Mesenchymal stem cell (in vitro differentiated cells and primary cell): ENCODE measurements at regions not wholly inside any gene's neighbourhood (a gene's known extent, or its start where the extent isn't known, plus 50 kb on each side); places are given as distances from the start of the nearest gene placed in this dataset.

Experiments
- DNase-seq: peaks from one replicate; pipeline ENCODE4 v3.0.0-alpha.2; 2013
- H2AFZ ChIP-seq: one replicate; pipeline ENCODE4 v1.6.1; 2013; ENCODE audit warnings: low read depth, mild to moderate bottlenecking, control low read depth, inconsistent platforms, low read length, moderate library complexity
- H2AK5ac ChIP-seq: 2 replicates; pipeline ENCODE4 v1.6.1; 2013; ENCODE audit warnings: low read length, moderate library complexity, mild to moderate bottlenecking, inconsistent platforms; ENCODE audit not compliant: severe bottlenecking
- H2BK120ac ChIP-seq: one replicate; pipeline ENCODE4 v1.6.1; 2013; ENCODE audit warnings: low read depth, mild to moderate bottlenecking, inconsistent platforms, low read length, moderate library complexity
- H2BK12ac ChIP-seq, 2 experiments: one replicate each; pipeline ENCODE4 v1.6.1; 2013; ENCODE audit warnings: inconsistent platforms in 2 of 2, low read length in 2 of 2, mild to moderate bottlenecking in 2 of 2, moderate library complexity in 2 of 2, control low read depth in 1 of 2
- H2BK15ac ChIP-seq: one replicate; pipeline ENCODE4 v1.6.1; 2013; ENCODE audit warnings: mild to moderate bottlenecking, low read depth, inconsistent platforms; ENCODE audit not compliant: poor library complexity, severe bottlenecking
- H2BK5ac ChIP-seq: 2 replicates; pipeline ENCODE4 v1.6.1; 2013; ENCODE audit warnings: low read depth, mild to moderate bottlenecking, low read length, control low read depth, inconsistent platforms; ENCODE audit not compliant: poor library complexity, severe bottlenecking
- H3K14ac ChIP-seq, 2 experiments: one replicate each; pipeline ENCODE4 v1.6.1; 2013; ENCODE audit warnings: inconsistent platforms in 2 of 2, low read length in 2 of 2, control low read depth in 1 of 2, mild to moderate bottlenecking in 1 of 2, moderate library complexity in 1 of 2
- H3K18ac ChIP-seq, 2 experiments: one replicate each; pipeline ENCODE4 v1.6.1; 2013; ENCODE audit warnings: inconsistent platforms in 2 of 2, low read length in 2 of 2, control low read depth in 1 of 2, low read depth in 1 of 2, mild to moderate bottlenecking in 1 of 2
- H3K23ac ChIP-seq, 2 experiments: one replicate each; pipeline ENCODE4 v1.6.1; 2013; ENCODE audit warnings: inconsistent platforms in 2 of 2, low read length in 2 of 2, mild to moderate bottlenecking in 2 of 2, moderate library complexity in 2 of 2, control low read depth in 1 of 2
- H3K27ac ChIP-seq: 2 replicates; pipeline ENCODE4 v1.5.1; 2013; ENCODE audit warnings: mild to moderate bottlenecking, moderate library complexity, low read length, control low read depth, inconsistent platforms; ENCODE audit not compliant: poor library complexity, severe bottlenecking
- H3K27me3 ChIP-seq, 2 experiments: 2 replicates each; pipeline versions ENCODE4 v1.6.1 to v1.7.0; 2013; ENCODE audit warnings: low read length in 2 of 2, mild to moderate bottlenecking in 2 of 2, moderate library complexity in 2 of 2, control low read depth in 1 of 2, inconsistent platforms in 1 of 2; ENCODE audit not compliant: control insufficient read depth in 1 of 2, insufficient read depth in 1 of 2
- H3K36me3 ChIP-seq, 2 experiments: 2 replicates each; pipeline versions ENCODE4 v1.6.1 to v1.7.0; 2013; ENCODE audit warnings: low read length in 2 of 2, control low read depth in 1 of 2, inconsistent platforms in 1 of 2, low read depth in 1 of 2, mild to moderate bottlenecking in 1 of 2; ENCODE audit not compliant: insufficient read depth in 2 of 2, control insufficient read depth in 1 of 2
- H3K4ac ChIP-seq, 2 experiments: one replicate each; pipeline ENCODE4 v1.6.1; 2013; ENCODE audit warnings: inconsistent platforms in 2 of 2, low read length in 2 of 2, mild to moderate bottlenecking in 2 of 2, moderate library complexity in 2 of 2, control low read depth in 1 of 2, low read depth in 1 of 2
- H3K4me1 ChIP-seq: 2 replicates; pipeline ENCODE4 v1.6.1; 2013; ENCODE audit warnings: low read depth, low read length, control low read depth; ENCODE audit not compliant: control insufficient read depth, insufficient read depth
- H3K4me2 ChIP-seq: 2 replicates; pipeline ENCODE4 v1.6.1; 2013; ENCODE audit warnings: low read length, mild to moderate bottlenecking, inconsistent platforms; ENCODE audit not compliant: poor library complexity, severe bottlenecking
- H3K4me3 ChIP-seq, 2 experiments: 2 replicates each; pipeline versions ENCODE4 v1.5.1 to v1.7.0; 2013; ENCODE audit warnings: low read length in 2 of 2, mild to moderate bottlenecking in 2 of 2, control low read depth in 1 of 2, low read depth in 1 of 2; ENCODE audit not compliant: insufficient read depth in 1 of 2
- H3K79me1 ChIP-seq: replicated peaks from 2 replicates; pipeline ENCODE4 v1.6.1; 2013; ENCODE audit warnings: mild to moderate bottlenecking, control low read depth, low read length, inconsistent platforms; ENCODE audit not compliant: poor library complexity, severe bottlenecking
- H3K9ac ChIP-seq: 2 replicates; pipeline ENCODE4 v1.7.0; 2013; ENCODE audit warnings: mild to moderate bottlenecking, low read length, moderate library complexity
- H3K9me3 ChIP-seq: 2 replicates; pipeline ENCODE4 v1.7.0; 2013; ENCODE audit warnings: mild to moderate bottlenecking, low read length; ENCODE audit not compliant: control insufficient read depth
- H4K8ac ChIP-seq: one replicate; pipeline ENCODE4 v1.6.1; 2013; ENCODE audit warnings: inconsistent platforms, mild to moderate bottlenecking, low read length, moderate library complexity
- H4K91ac ChIP-seq: one replicate; pipeline ENCODE4 v1.6.1; 2013; ENCODE audit warnings: mild to moderate bottlenecking, low read length, inconsistent platforms
- WGBS: methylation state at CpG from one replicate; pipeline ENCODE4 v1.1.7; 2013; ENCODE audit warnings: mixed read lengths; 5-methylcytosine and 5-hydroxymethylcytosine counted together

- Histone ChIP-seq H3K27ac (no peak overlapping the region), H3K4me2 (no peak overlapping the region), H3K4ac (no peak overlapping the region), H2BK12ac (no peak overlapping the region), H3K4me3 (no peak overlapping the region), H3K18ac (no peak overlapping the region), H3K23ac (no peak overlapping the region), H2BK5ac (no peak overlapping the region), H3K27me3 (no peaks in the 10 kb centered on the region), H4K8ac (no peak overlapping the region), H2AFZ (no peak overlapping the region), H3K9me3 (no peaks in the 10 kb centered on the region), H3K36me3 (no peaks in the 10 kb centered on the region), H3K4me1 (no peaks in the 10 kb centered on the region), H3K9ac (no peak overlapping the region), H2BK15ac (no peak overlapping the region), H2AK5ac (no peak overlapping the region), H4K91ac (no peak overlapping the region), H3K79me1 (no peaks in the 10 kb centered on the region), H2BK120ac (no peak overlapping the region), H3K14ac (no peak overlapping the region)
- no peak for DNase-seq
These were observed 557.9 kb upstream of the ARX start for GRCh38 chrX:25573631-25574030.

- WGBS, result no CpG with 5 or more reads among the region's 2 CpGs
- H2BK12ac ChIP-seq, result no peak overlapping the region
These were observed 541.2 kb upstream of the MAGEB18 start for GRCh38 chrX:25596921-25597320.

GRCh38 chrX:25597551-25597950 is 540.6 kb upstream of the MAGEB18 start:
- 78% methylated on average over 1 of the region's 2 CpGs for WGBS
- Histone ChIP-seq H3K4ac (no peak overlapping the region), H2BK15ac (no peak overlapping the region), H3K9me3 (no peaks in the 10 kb centered on the region), H2BK5ac (no peak overlapping the region), H4K91ac (no peak overlapping the region), H3K27me3 (no peaks in the 10 kb centered on the region), H3K23ac (no peak overlapping the region), H2AK5ac (no peak overlapping the region), H4K8ac (no peak overlapping the region), H2BK12ac (no peak overlapping the region), H3K27ac (no peak overlapping the region), H3K36me3 (no peaks in the 10 kb centered on the region), H2BK120ac (no peak overlapping the region), H3K18ac (no peak overlapping the region), H3K79me1 (no peaks in the 10 kb centered on the region), H3K9ac (no peak overlapping the region), H2AFZ (no peak overlapping the region), H3K14ac (no peak overlapping the region), H3K4me1 (no peaks in the 10 kb centered on the region), H3K4me2 (no peak overlapping the region), H3K4me3 (no peak overlapping the region)
- DNase-seq, result no peak

More at GRCh38 chrX:25596921-25597320, 541.2 kb upstream of the MAGEB18 start:
- Histone ChIP-seq H3K18ac (no peak overlapping the region), H2AFZ (no peak overlapping the region), H3K9ac (no peak overlapping the region), H3K79me1 (no peaks in the 10 kb centered on the region), H3K4me1 (no peaks in the 10 kb centered on the region), H3K23ac (no peak overlapping the region), H3K9me3 (no peaks in the 10 kb centered on the region), H2AK5ac (no peak overlapping the region), H4K91ac (no peak overlapping the region), H3K36me3 (no peaks in the 10 kb centered on the region), H3K27ac (no peak overlapping the region), H3K4me3 (no peak overlapping the region), H2BK5ac (no peak overlapping the region), H3K4me2 (no peak overlapping the region), H3K14ac (no peak overlapping the region), H3K27me3 (no peaks in the 10 kb centered on the region), H2BK15ac (no peak overlapping the region), H2BK120ac (no peak overlapping the region), H4K8ac (no peak overlapping the region), H3K4ac (no peak overlapping the region)
- DNase-seq, result no peak

GRCh38 chrX:25599061-25599460 is 539.1 kb upstream of the MAGEB18 start:
- Histone ChIP-seq H2AK5ac (no peak overlapping the region), H3K79me1 (no peaks in the 10 kb centered on the region), H3K4me3 (no peak overlapping the region), H2BK15ac (no peak overlapping the region), H3K14ac (no peak overlapping the region), H4K91ac (no peak overlapping the region), H2BK120ac (no peak overlapping the region), H3K27ac (no peak overlapping the region), H3K27me3 (no peaks in the 10 kb centered on the region), H3K4me1 (no peaks in the 10 kb centered on the region), H3K4ac (no peak overlapping the region), H3K36me3 (no peaks in the 10 kb centered on the region), H2BK12ac (no peak overlapping the region), H3K23ac (no peak overlapping the region), H4K8ac (no peak overlapping the region), H3K18ac (no peak overlapping the region), H3K9me3 (no peaks in the 10 kb centered on the region), H2AFZ (no peak overlapping the region), H3K9ac (no peak overlapping the region), H2BK5ac (no peak overlapping the region), H3K4me2 (no peak overlapping the region)
- no peak for DNase-seq
- 100% methylated on average over 2 of the region's 3 CpGs for WGBS
